H1 (cell line): ENCODE measurements at regions not wholly inside any gene's neighbourhood (a gene's known extent, or its start where the extent isn't known, plus 50 kb on each side); places are given as distances from the start of the nearest gene placed in this dataset.

ENCODE experiments used
- CBX5 ChIP-seq: fragments of 300-800, 300-1000 bp; sonication (generic); IDR thresholded peaks from 2 replicates; pipeline ENCODE4 v1.7.1; 2016; ENCODE audit warnings: antibody characterized with exemption, low read length, low read depth
- CHD1 ChIP-seq: IDR thresholded peaks from 2 replicates; pipeline ENCODE4 v1.6.1; 2012; ENCODE audit warnings: low read depth, low read length, improper control_type of control experiment
- CHD7 ChIP-seq: fragments of 300-600 bp; sonication (generic); IDR thresholded peaks from 2 replicates; pipeline ENCODE4 v1.7.1; 2012; ENCODE audit warnings: low read length, moderate library complexity, mild to moderate bottlenecking, inconsistent platforms; ENCODE audit not compliant: insufficient replicate concordance
- CREB1 ChIP-seq: IDR thresholded peaks from 2 replicates; pipeline ENCODE4 v1.6.1; 2012; ENCODE audit warnings: inconsistent platforms
- CTCF ChIP-seq, 3 experiments: IDR thresholded peaks; 1 replicate in 2 of 3; 2 replicates in 1 of 3; pipeline versions ENCODE4 v1.5.1 to v1.6.1; 2011; ENCODE audit warnings: low read length in 3 of 3, mild to moderate bottlenecking in 3 of 3, inconsistent platforms in 2 of 3, low read depth in 1 of 3, moderate library complexity in 1 of 3; ENCODE audit not compliant: insufficient read depth in 1 of 3; ENCODE audit errors: control extremely low read depth in 1 of 3
- HDAC6 ChIP-seq: IDR thresholded peaks from one replicate; pipeline ENCODE4 v1.7.1; 2012; ENCODE audit warnings: low read depth, mild to moderate bottlenecking, inconsistent platforms, low read length, moderate library complexity
- JUN ChIP-seq: IDR thresholded peaks from 2 replicates; pipeline ENCODE4 v1.6.1; 2011; ENCODE audit warnings: low read depth, mild to moderate bottlenecking, improper control_type of control experiment, low read length
- POLR2A ChIP-seq, 2 experiments: IDR thresholded peaks; 1 replicate in 1 of 2; 2 replicates in 1 of 2; pipeline ENCODE4 v1.6.1; 2011; ENCODE audit warnings: low read depth in 2 of 2, low read length in 2 of 2, mild to moderate bottlenecking in 2 of 2; ENCODE audit errors: control extremely low read depth in 1 of 2
- RFX5 ChIP-seq: IDR thresholded peaks from 2 replicates; pipeline ENCODE4 v1.6.1; 2011; ENCODE audit warnings: low read depth, low read length, improper control_type of control experiment, borderline replicate concordance
- SRF ChIP-seq: IDR thresholded peaks from 2 replicates; pipeline ENCODE4 v1.6.1; 2011; ENCODE audit warnings: mild to moderate bottlenecking, low read depth, low read length, moderate library complexity
- TAF7 ChIP-seq: optimal IDR thresholded peaks from 2 replicates; pipeline ENCODE3; 2011; ENCODE audit warnings: low read depth, mild to moderate bottlenecking, inconsistent platforms, low read length, moderate library complexity, borderline replicate concordance

- TF ChIP-seq CHD7 (no peak), JUN (no peak), SRF (no peak), CREB1 (no peak), HDAC6 (no peak), POLR2A (IDR thresholded peaks at IDR 0.05; ENCODE audit: control extremely low read depth in 1 of 2, low read depth in 2 of 2, low read length in 2 of 2) (no peak), RFX5 (no peak), CHD1 (no peak), TAF7 (no peak), CTCF (IDR thresholded peaks at IDR 0.05; ENCODE audit: control extremely low read depth in 1 of 3, insufficient read depth in 1 of 3, low read depth in 1 of 3, low read length in 3 of 3) (no peak), CBX5 (no peak)
- TF ChIP-seq, all 59 proteins: peak for 0
Measured at GRCh38 chr9:115606838-115607237, 488.9 kb upstream of the TNC start (continued).
